ENCODE measurements at regions not wholly inside any gene's neighbourhood (a gene's known extent, or its start where the extent isn't known, plus 50 kb on each side); places are given as distances from the start of the nearest gene placed in this dataset.

- no peak for DNase-seq (ENCODE audit: low spot score)
Observed at GRCh38 chr15:96672629-96673028, 342.1 kb downstream of the NR2F2 start.

GRCh38 chr15:96678386-96678785, 347.9 kb downstream of the NR2F2 start:
- DNase-seq (ENCODE audit: low spot score), result no peak

GRCh38 chr15:96687388-96688107, 357.0 kb downstream of the NR2F2 start:
- DNase-seq (ENCODE audit: low spot score), result no peak

GRCh38 chr15:96690733-96691132, 360.2 kb downstream of the NR2F2 start:
- no peak for DNase-seq (ENCODE audit: low spot score)

- DNase-seq (ENCODE audit: low spot score), result no peak
Observed at GRCh38 chr15:96692826-96693225, 362.3 kb downstream of the NR2F2 start.

GRCh38 chr15:96693515-96693914, 363.0 kb downstream of the NR2F2 start:
- no peak for DNase-seq (ENCODE audit: low spot score)

- no peak for DNase-seq (ENCODE audit: low spot score)
Observed at GRCh38 chr15:96693990-96694517, 363.6 kb downstream of the NR2F2 start.

- no peak for DNase-seq (ENCODE audit: low spot score)
Observed at GRCh38 chr15:96695426-96695825, 364.9 kb downstream of the NR2F2 start.

- DNase-seq (ENCODE audit: low spot score), result no peak
Observed at GRCh38 chr15:96699871-96700401, 369.4 kb downstream of the NR2F2 start.

- no peak for DNase-seq (ENCODE audit: low spot score)
Observed at GRCh38 chr15:96700555-96700954, 370.1 kb downstream of the NR2F2 start.

GRCh38 chr15:96701443-96701842, 370.9 kb downstream of the NR2F2 start:
- DNase-seq (ENCODE audit: low spot score), result no peak

- no peak for DNase-seq (ENCODE audit: low spot score)
Observed at GRCh38 chr15:96701877-96702276, 371.4 kb downstream of the NR2F2 start.

GRCh38 chr15:96702589-96702988, 372.1 kb downstream of the NR2F2 start:
- DNase-seq (ENCODE audit: low spot score), result no peak

- no peak for DNase-seq (ENCODE audit: low spot score)
Observed at GRCh38 chr15:96703091-96703490, 372.6 kb downstream of the NR2F2 start.

GRCh38 chr15:96703794-96704550, 373.5 kb downstream of the NR2F2 start:
- DNase-seq (ENCODE audit: low spot score), result no peak

- no peak for DNase-seq (ENCODE audit: low spot score)
Observed at GRCh38 chr15:96716075-96716474, 385.6 kb downstream of the NR2F2 start.

- DNase-seq (ENCODE audit: low spot score), result no peak
Observed at GRCh38 chr15:96716478-96716877, 386.0 kb downstream of the NR2F2 start.

GRCh38 chr15:96720251-96720650, 389.8 kb downstream of the NR2F2 start:
- DNase-seq (ENCODE audit: low spot score), result no peak

- no peak for DNase-seq (ENCODE audit: low spot score)
Observed at GRCh38 chr15:96720656-96721055, 390.2 kb downstream of the NR2F2 start.

GRCh38 chr15:96728591-96728990, 398.1 kb downstream of the NR2F2 start:
- DNase-seq (ENCODE audit: low spot score), result no peak

- no peak for DNase-seq (ENCODE audit: low spot score)
Observed at GRCh38 chr15:96732704-96733103, 402.2 kb downstream of the NR2F2 start.

GRCh38 chr15:96733721-96734120, 403.2 kb downstream of the NR2F2 start:
- no peak for DNase-seq (ENCODE audit: low spot score)

- no peak for DNase-seq (ENCODE audit: low spot score)
Observed at GRCh38 chr15:96735632-96736240, 405.2 kb downstream of the NR2F2 start.
